Choroid plexus epithelial cell (primary cell): ENCODE measurements at regions not wholly inside any gene's neighbourhood (a gene's known extent, or its start where the extent isn't known, plus 50 kb on each side); places are given as distances from the start of the nearest gene placed in this dataset.

Source experiments
- DNase-seq: peaks from one replicate; pipeline ENCODE4 v3.0.0-alpha.2; 2010; ENCODE audit warnings: low read depth
- H3K4me3 ChIP-seq: 2 replicates; pipeline ENCODE4 v1.5.1; 2011; ENCODE audit warnings: low read depth, mild to moderate bottlenecking, control low read depth, low read length, moderate library complexity
- TF ChIP-seq, protein P1 (sequence below): conservative IDR thresholded peaks from 2 replicates; pipeline ENCODE4 v1.5.1; 2011; ENCODE audit warnings: low read depth, mild to moderate bottlenecking, control low read depth, inconsistent platforms, low read length, moderate library complexity

GRCh38 chr2:106991866-106992265 lies 105.9 kb upstream of the ST6GAL2 start:
- no peak overlapping the region for H3K4me3 ChIP-seq
- peak; percentile 53 for DNase-seq
- TF ChIP-seq, protein P1, sequence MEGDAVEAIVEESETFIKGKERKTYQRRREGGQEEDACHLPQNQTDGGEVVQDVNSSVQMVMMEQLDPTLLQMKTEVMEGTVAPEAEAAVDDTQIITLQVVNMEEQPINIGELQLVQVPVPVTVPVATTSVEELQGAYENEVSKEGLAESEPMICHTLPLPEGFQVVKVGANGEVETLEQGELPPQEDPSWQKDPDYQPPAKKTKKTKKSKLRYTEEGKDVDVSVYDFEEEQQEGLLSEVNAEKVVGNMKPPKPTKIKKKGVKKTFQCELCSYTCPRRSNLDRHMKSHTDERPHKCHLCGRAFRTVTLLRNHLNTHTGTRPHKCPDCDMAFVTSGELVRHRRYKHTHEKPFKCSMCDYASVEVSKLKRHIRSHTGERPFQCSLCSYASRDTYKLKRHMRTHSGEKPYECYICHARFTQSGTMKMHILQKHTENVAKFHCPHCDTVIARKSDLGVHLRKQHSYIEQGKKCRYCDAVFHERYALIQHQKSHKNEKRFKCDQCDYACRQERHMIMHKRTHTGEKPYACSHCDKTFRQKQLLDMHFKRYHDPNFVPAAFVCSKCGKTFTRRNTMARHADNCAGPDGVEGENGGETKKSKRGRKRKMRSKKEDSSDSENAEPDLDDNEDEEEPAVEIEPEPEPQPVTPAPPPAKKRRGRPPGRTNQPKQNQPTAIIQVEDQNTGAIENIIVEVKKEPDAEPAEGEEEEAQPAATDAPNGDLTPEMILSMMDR: no peak

- no peak overlapping the region for H3K4me3 ChIP-seq
- DNase-seq: peak; percentile 36
- TF ChIP-seq, protein P1: no peak
Measured at GRCh38 chr2:106995556-106995955, 109.6 kb upstream of the ST6GAL2 start.

DNA sequence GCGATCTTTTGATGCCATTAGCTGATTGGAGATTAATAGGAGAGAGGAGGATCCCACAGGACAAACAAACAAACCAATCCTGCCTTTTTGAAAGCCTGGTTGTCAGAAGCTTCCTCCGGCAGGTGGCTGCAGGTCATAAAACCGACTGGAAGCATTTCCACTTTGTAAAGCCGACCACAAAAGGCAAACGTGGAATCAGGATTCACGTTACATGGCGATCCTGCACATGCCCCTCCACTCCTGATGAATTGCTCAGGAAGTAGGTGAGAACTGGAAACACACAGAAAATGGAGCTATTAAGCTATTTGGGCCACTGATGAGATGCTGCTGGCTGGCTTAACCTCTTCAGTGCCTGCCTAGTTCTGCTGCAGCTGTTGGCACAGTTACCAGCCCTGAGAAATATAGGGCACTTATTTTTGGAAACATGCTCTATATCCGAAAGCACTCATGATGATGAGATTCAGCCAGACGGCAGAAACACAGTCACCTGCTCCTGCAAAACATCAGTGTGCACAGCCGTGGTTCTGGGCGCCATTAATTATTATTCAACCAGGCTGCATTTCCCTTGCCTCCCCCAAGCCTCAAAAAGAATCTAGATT lies 110.3 kb upstream of the ST6GAL2 start:
- DNase-seq: no peak
- TF ChIP-seq, protein P1: no peak
- no peak overlapping the region for H3K4me3 ChIP-seq

DNA sequence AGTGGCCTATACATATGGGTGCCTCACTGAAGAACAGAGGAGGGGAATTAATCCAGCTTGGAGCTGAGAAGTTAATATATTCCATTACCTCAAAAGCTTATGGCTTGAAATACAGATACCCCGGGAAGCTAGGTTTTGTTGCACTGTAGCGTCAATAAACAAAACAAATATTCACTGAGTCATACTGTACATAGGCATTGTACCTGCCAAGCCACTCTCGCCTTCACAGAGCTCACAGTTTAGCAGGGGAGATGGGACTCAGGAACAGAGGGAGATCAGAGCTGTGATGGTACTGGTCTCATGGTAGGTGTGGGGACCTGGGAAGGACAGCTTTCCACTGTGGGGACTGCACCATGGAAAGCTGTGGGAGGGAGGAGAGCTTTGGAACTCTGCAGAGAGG lies 111.2 kb upstream of the ST6GAL2 start:
- TF ChIP-seq, protein P1: no peak
- no peak overlapping the region for H3K4me3 ChIP-seq
- no peak for DNase-seq

GRCh38 chr2:107001062-107001461 lies 115.1 kb upstream of the ST6GAL2 start:
- H3K4me3 ChIP-seq: no peak overlapping the region
- TF ChIP-seq, protein P1: no peak
- no peak for DNase-seq

DNA sequence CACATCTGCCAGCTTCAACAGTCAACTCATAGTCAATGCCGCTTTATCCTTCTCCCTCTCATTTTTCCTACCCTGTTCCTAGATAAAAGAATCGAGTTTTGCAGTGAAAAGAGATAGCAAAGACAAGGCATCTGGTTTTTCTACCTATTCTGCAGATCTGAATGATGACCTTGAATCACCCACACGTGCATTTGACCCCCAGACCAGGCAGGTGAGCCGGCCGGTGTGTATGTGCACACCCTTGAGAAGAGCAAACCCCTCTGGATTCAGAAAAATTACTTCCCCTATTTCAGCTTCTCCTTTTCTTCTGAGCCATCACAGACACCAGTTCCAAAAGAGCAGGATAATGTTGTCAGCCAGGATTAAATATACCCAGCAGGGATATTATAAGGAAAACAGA lies 115.6 kb upstream of the ST6GAL2 start:
- no peak overlapping the region for H3K4me3 ChIP-seq
- no peak for DNase-seq
- TF ChIP-seq, protein P1: no peak

DNA sequence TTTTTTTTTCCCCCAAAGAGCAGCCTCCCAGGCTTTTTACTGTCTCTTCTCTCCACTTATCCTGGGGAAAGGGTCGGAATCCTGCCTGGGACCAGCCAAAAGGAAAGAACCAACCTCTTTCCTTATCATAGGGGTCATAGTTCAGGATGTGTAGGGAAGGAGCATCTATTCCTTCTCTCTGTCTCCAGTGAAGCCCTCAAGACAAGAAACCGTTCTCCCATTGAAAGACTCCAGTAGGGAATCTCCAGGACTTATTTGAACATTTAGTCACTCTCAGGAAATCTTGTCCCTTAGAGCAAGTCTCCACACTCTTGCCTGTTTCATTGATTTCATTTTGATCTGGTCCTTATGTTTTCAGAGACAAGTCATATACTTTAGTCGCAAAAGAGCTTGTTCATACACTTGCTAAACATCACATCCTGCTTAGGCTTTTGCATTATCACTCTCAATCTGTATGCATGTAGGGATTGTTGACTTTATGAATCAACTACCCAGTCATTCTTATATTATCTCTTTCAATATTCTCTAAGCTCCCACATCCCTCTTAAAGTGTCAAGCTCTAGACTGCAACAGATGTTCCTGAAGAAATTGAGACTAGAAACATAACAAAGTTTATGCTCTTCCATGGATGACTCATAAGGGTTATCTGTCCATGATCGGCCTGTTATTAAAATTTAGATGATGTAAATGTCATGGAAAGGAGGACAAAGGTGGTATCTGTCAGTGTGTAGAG lies 116.2 kb upstream of the ST6GAL2 start:
- TF ChIP-seq, protein P1: no peak
- DNase-seq: peak; percentile 68
- H3K4me3 ChIP-seq: no peak overlapping the region
